GM18951 (cell line): ENCODE measurements at regions not wholly inside any gene's neighbourhood (a gene's known extent, or its start where the extent isn't known, plus 50 kb on each side); places are given as distances from the start of the nearest gene placed in this dataset.

Experiments used
- POLR2A ChIP-seq: IDR thresholded peaks from 4 replicates; pipeline ENCODE4 v1.6.1; 2011; ENCODE audit warnings: mild to moderate bottlenecking; ENCODE audit not compliant: insufficient read length, insufficient read depth; ENCODE audit errors: extremely low read depth
- in situ Hi-C: fragments of 300-500 bp; cut with MboI; formaldehyde crosslinking; loops from one replicate; pipeline ENCODE4 v1.12.0; 2022; ENCODE audit warnings: low sequenced_read_pairs, mixed read lengths, inconsistent platforms; ENCODE audit not compliant: unreplicated experiment

- TF ChIP-seq POLR2A, result no peak
- in situ Hi-C loops, result no loop called here
Observed at GRCh38 chr5:158070859-158071258, 211.9 kb upstream of the CLINT1 start.

- no peak for TF ChIP-seq POLR2A
- in situ Hi-C loops, result no loop called here
Observed at GRCh38 chr5:158069838-158070237, 210.9 kb upstream of the CLINT1 start.

GRCh38 chr5:158068964-158069363 is 210.0 kb upstream of the CLINT1 start:
- in situ Hi-C loops, result no loop called here
- no peak for TF ChIP-seq POLR2A

- TF ChIP-seq POLR2A, result no peak
- in situ Hi-C loops, result no loop called here
Observed at GRCh38 chr5:158066076-158066475, 207.1 kb upstream of the CLINT1 start.

GRCh38 chr5:158064334-158065123 is 205.6 kb upstream of the CLINT1 start:
- in situ Hi-C loops, result no loop called here

GRCh38 chr5:158063052-158063451 is 204.1 kb upstream of the CLINT1 start:
- in situ Hi-C loops, result no loop called here
- TF ChIP-seq POLR2A, result no peak

More at GRCh38 chr5:158064334-158065123, 205.6 kb upstream of the CLINT1 start:
- no peak for TF ChIP-seq POLR2A

GRCh38 chr5:158061451-158061850 is 202.5 kb upstream of the CLINT1 start:
- no peak for TF ChIP-seq POLR2A
- in situ Hi-C loops, result no loop called here

- TF ChIP-seq POLR2A, result no peak
Observed at GRCh38 chr5:158060212-158060611, 201.3 kb upstream of the CLINT1 start.

GRCh38 chr5:158058208-158059120 is 199.5 kb upstream of the CLINT1 start:
- TF ChIP-seq POLR2A, result no peak
- in situ Hi-C loops, result no loop called here

More at GRCh38 chr5:158060212-158060611, 201.3 kb upstream of the CLINT1 start:
- in situ Hi-C loops, result no loop called here

- in situ Hi-C loops, result no loop called here
- no peak for TF ChIP-seq POLR2A
Observed at GRCh38 chr5:158056130-158056825, 197.3 kb upstream of the CLINT1 start.

GRCh38 chr5:158055111-158055501 is 196.2 kb upstream of the CLINT1 start:
- TF ChIP-seq POLR2A, result no peak
- in situ Hi-C loops, result no loop called here

- in situ Hi-C loops, result no loop called here
- no peak for TF ChIP-seq POLR2A
Observed at GRCh38 chr5:158054223-158055110, 195.5 kb upstream of the CLINT1 start.

- in situ Hi-C loops, result no loop called here
- no peak for TF ChIP-seq POLR2A
Observed at GRCh38 chr5:158051036-158051435, 192.1 kb upstream of the CLINT1 start.

GRCh38 chr5:158050421-158050820 is 191.5 kb upstream of the CLINT1 start:
- in situ Hi-C loops, result no loop called here
- TF ChIP-seq POLR2A, result no peak
